GM12891 (cell line): ENCODE measurements at regions not wholly inside any gene's neighbourhood (a gene's known extent, or its start where the extent isn't known, plus 50 kb on each side); places are given as distances from the start of the nearest gene placed in this dataset.

Source experiments
- DNase-seq: peaks from one replicate; pipeline ENCODE4 v3.0.0; 2011; ENCODE audit warnings: low spot score; ENCODE audit not compliant: insufficient read length
- FAIRE-seq: peaks from 2 replicates; lab custom pipeline; 2011; peaks lifted over from hg19 to GRCh38; lab: Jason Lieb, UNC
- PAX5 ChIP-seq: IDR thresholded peaks from 2 replicates; pipeline ENCODE4 v1.6.1; 2011; ENCODE audit warnings: low read length, moderate library complexity, mild to moderate bottlenecking; ENCODE audit not compliant: insufficient read depth, severe bottlenecking
- POLR2A ChIP-seq: IDR thresholded peaks from 2 replicates; pipeline ENCODE4 v1.6.1; 2011; ENCODE audit warnings: low read depth, low read length, control low read depth
- POLR2AphosphoS5 ChIP-seq: IDR thresholded peaks from 2 replicates; pipeline ENCODE4 v1.6.1; 2011; ENCODE audit warnings: low read depth, low read length, control low read depth
- POU2F2 ChIP-seq: IDR thresholded peaks from 2 replicates; pipeline ENCODE4 v1.6.1; 2011; ENCODE audit warnings: low read depth, mild to moderate bottlenecking, control low read depth, low read length, moderate library complexity
- SPI1 ChIP-seq: IDR thresholded peaks from 2 replicates; pipeline ENCODE4 v1.6.1; 2011; ENCODE audit warnings: low read depth, low read length, control low read depth
- TAF1 ChIP-seq: IDR thresholded peaks from 2 replicates; pipeline ENCODE4 v1.6.1; 2011; ENCODE audit warnings: low read depth, low read length, control low read depth

- DNase-seq (no peak), FAIRE-seq (no peak)
- TF ChIP-seq POLR2A (no peak), PAX5 (no peak), POU2F2 (no peak)
Observed at GRCh38 chr6:155791891-155792290, 336.3 kb upstream of the NOX3 start.

GRCh38 chr6:155791186-155791585 is 335.5 kb upstream of the NOX3 start:
- DNase-seq (no peak), FAIRE-seq (no peak)
- TF ChIP-seq POLR2AphosphoS5 = no peak
- no peak for TF ChIP-seq TAF1
- TF ChIP-seq PAX5 = no peak
- no peak for TF ChIP-seq SPI1
- no peak for TF ChIP-seq POLR2A
- no peak for TF ChIP-seq POU2F2

DNA sequence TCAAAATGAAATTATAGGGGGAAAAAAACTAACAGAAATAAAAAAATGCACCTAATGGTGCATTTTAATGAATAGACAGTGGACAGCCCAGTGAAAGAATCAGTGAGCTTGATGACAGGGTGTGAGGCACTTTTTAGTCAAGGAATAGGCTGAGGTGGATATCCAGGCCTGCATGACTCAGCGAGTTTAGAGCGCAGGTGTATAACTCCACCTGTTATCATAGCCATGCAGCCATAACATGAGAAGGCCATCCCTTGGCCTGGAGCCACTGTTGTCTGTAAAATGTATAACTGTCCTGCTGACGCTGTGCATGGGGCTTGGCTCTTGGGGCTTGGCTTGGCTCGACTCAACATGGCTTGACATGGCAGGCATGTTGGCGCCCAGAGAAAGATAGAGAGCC is 331.5 kb upstream of the NOX3 start:
- no peak for FAIRE-seq
- DNase-seq = no peak
- TF ChIP-seq PAX5 (no peak), POLR2A (no peak), TAF1 (no peak)

- TF ChIP-seq TAF1 = no peak
- TF ChIP-seq POLR2AphosphoS5 = no peak
- TF ChIP-seq SPI1 = no peak
- TF ChIP-seq PAX5 = no peak
- no peak for TF ChIP-seq POLR2A
- no peak for TF ChIP-seq POU2F2
- FAIRE-seq (no peak), DNase-seq (no peak)
Observed at GRCh38 chr6:155786528-155786927, 330.9 kb upstream of the NOX3 start.

GRCh38 chr6:155782739-155783459 is 327.3 kb upstream of the NOX3 start:
- DNase-seq (no peak), FAIRE-seq (no peak)
- TF ChIP-seq PAX5 (no peak), TAF1 (no peak), SPI1 (no peak), POLR2AphosphoS5 (no peak), POU2F2 (no peak), POLR2A (no peak)

GRCh38 chr6:155782320-155782731 is 326.7 kb upstream of the NOX3 start:
- no peak for DNase-seq
- TF ChIP-seq TAF1 (no peak), SPI1 (no peak), POU2F2 (no peak), POLR2AphosphoS5 (no peak), PAX5 (no peak)
- no peak for FAIRE-seq

- DNase-seq = no peak
- TF ChIP-seq TAF1 (no peak), PAX5 (no peak), POU2F2 (no peak), SPI1 (no peak), POLR2AphosphoS5 (no peak), POLR2A (no peak)
Observed at GRCh38 chr6:155779456-155779855, 323.8 kb upstream of the NOX3 start.

DNA sequence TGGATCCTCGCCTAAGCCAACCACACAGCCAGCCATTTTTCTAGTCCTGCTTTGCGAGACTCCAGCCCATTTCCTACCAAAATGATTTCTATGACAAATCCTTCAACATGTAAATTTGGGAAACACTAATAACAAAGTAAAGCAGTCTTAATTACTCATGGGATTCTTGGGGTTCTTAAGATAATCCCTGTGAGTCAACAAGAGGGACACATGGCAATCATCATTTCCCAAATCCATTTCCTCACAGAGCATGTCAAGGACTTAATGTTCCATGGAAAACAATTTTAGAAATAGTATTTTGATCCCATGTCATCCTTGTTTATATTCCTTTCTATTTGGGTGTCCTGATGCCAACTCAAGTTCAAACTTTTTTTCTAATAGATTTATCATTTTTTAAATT is 322.7 kb upstream of the NOX3 start:
- no peak for DNase-seq
- TF ChIP-seq POLR2AphosphoS5 (no peak), SPI1 (no peak), POU2F2 (no peak), PAX5 (no peak), TAF1 (no peak), POLR2A (no peak)

More at GRCh38 chr6:155779456-155779855, 323.8 kb upstream of the NOX3 start:
- FAIRE-seq = no peak

GRCh38 chr6:155771822-155772221 is 316.2 kb upstream of the NOX3 start:
- FAIRE-seq (no peak), DNase-seq (no peak)
- no peak for TF ChIP-seq SPI1
- no peak for TF ChIP-seq POU2F2
- TF ChIP-seq POLR2AphosphoS5 = no peak
- TF ChIP-seq TAF1 = no peak
- no peak for TF ChIP-seq PAX5
- no peak for TF ChIP-seq POLR2A

More for the DNA sequence above, 322.7 kb upstream of the NOX3 start:
- no peak for FAIRE-seq

DNA sequence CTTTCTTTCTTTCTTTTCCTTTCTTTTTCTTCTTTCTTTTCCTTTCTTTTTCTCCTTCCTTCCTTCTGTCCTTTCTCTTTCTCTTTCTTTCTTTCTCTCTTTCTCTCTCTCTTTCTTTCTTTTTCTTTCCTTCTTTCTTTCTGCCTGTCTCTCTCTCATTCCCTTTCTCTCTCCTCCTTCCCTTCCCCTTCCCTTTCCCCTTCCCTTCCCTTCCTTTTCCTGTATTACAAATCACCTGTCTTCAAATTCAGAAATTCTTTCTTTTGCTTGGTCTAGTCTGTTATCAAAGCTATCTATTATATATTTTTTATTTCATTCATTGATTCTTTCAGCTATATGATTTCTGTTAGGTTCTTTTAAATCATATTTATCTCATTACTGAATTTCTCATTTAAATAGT is 315.2 kb upstream of the NOX3 start:
- TF ChIP-seq TAF1 (no peak), PAX5 (no peak), POU2F2 (no peak), POLR2AphosphoS5 (no peak), POLR2A (no peak), SPI1 (no peak)
- DNase-seq (no peak), FAIRE-seq (no peak)
